Activated CD8-positive, alpha-beta memory T cell treated with anti-CD3 and anti-CD28 coated beads, Interleukin-2, amount 50 U/mL, for 1 hour (primary cell): ENCODE measurements at regions not wholly inside any gene's neighbourhood (a gene's known extent, or its start where the extent isn't known, plus 50 kb on each side); places are given as distances from the start of the nearest gene placed in this dataset.
"Not testable (repeated sequence)": the region's sequence is repeated elsewhere in the genome, so short reads cannot be mapped to it uniquely, and the experiment has no call there.

ENCODE experiments used
- DNase-seq: peaks from one replicate; pipeline ENCODE4 v3.0.0-alpha.2; 2020; ENCODE audit errors: extremely low read depth

DNA sequence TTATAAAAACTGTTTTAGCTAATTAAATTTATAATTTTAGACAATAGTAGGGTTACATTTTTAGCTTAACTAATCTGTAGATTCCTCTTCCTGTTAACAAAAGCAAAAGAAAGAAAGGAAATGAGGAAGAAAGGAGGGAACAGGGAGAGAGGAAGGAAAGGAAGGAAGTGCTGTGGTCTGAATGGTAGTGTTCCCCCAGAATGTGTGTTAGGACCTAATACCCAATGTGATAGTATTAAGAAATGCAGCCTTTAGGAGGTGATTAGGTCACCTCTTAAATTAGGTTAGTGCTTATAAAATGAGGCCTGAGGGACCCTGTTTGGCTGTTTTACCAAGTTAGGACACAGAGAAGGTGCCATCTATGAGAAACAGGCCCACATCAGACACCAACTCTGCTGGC, 136.9 kb upstream of the SAMSN1 start:
- no peak for DNase-seq

DNA sequence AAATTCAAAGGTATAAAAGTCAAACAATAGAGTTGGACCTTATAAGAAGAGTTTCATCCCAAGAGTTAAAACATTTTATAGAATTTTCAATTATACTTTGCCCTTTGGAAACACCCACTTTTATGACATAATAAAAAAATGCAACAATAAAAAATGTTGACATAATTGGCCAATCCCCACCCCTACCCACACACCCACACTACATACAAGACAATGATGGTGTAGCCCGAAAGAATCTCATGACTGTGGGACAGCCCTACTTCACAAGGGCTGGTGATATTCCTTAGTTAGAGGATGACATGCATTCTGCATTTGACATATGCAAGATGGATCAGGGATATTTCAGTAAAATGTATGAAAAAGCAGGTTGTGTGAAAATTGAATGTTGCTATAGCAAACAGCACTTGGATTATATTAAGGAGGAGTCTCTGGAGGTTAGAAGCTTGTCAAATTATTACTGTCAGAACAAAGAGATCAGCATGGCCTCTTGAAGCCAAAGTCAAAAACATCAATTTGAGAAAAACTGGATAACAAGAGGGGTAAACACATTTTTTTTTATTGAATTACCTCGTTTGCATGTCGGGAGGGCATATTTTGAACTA, 133.0 kb upstream of the SAMSN1 start:
- DNase-seq = no peak

DNA sequence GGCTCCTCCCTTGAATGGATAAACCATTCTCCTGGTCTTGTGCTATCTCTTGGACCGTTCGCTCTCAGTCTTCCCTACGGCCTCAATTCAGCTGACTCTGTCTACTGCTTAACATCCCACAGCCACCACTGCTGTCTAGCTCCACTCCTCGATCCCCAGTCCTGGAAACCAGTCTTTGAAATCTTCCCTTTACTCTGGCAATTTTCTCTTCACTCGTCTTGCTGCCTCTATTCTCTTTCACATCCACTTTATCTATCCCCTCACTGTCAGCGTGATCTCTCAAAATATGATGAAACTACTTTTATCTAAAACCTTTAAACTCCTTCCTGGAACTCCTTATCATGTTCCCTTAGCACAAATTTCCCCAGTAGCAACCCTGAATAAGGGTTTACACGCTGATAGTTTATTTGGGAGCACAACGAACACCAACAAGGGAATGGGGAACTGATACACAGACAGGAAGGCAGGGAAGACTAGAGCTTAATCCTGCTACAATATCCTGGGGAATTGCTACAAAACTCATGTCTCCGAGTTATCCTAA, 131.6 kb upstream of the SAMSN1 start:
- DNase-seq = no peak

DNA sequence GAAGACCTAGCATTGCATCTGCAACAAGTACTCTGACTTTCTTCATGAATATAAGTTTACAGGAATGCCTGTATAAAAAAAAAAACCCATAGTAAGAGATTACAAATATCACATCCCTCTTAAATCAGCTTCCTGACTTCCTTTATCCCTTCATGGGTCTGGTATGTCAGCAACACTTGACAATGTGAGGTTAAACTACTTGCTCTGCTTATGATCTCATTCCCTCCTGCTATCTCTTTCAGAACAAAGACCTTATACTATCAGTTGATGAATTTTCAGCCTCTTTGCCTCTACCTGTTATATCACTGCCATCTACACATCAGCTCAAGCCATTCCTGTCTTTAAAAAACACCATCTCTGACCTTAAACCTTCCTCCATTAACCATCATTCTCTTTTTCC, 130.9 kb upstream of the SAMSN1 start:
- no peak for DNase-seq

DNA sequence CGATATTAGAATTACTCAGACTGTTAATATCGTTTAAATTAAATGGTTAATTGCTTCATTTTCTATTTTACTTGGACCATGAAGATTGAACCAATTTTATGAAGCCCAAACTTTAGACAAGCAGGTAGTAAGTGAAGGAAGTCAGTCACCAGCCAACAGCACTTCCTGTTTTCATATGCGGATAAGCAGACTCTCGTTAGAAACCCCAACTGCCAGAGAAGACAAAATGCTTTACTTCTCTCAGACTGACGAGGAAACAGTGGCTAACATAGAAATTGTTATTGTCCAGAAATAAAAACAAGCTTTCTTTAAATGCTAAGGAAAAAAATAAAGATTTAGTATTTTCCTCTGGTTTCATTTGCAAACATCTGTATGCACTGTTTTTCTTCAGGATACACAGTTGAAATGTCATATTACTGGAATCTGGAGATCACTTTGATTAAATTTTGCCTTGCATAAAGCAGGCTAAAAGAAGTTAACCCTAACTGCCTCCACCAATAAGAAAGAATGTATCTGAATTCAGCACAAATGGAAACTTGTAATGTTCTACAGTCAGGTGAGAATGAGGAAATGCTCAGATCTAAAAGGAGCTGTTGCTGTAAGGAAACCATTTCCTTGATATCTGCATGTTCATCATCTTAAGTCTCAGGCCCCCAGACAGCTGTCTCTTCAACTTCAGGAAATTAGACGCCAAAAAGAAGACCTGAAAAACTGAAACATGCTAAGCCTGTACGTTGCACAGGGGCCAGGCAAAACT, 129.8 kb upstream of the SAMSN1 start:
- DNase-seq = no peak

DNA sequence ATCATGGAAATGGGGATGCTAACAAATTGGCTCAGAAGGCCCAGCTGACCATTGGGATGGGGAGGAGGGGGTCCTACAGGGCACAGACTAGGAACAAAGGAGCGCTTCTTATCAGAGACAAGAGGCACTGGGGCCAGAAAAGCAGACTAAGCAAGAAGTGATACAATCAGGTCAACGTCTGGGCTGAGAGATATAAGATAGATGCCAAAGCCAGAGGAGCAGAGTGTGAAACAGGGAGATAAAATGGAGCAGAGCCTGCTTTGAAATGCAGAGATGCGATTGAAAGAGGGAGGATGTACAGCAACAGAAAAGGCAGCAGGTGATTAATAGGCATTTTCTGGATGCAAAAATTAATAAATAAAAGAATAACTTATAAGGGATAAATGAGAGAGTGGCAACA, 127.5 kb upstream of the SAMSN1 start:
- DNase-seq = no peak

DNA sequence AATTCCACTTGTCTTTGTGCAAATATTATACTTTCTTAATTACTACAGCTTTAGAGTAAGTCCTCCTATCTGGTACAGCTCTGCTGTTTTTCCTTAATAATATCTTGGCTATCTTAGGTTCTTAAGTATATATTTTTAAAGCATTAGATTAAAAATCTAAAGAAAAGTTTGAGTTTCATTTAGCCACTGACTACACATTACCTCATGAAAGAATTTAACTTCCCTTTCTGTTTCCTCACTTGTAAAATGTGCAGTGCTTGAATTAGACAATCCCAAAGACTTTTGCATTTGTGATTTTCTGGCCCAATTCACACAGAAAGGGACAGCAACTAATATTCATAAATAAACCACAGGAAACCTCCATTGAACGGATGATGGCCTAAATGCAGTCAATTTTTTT, 126.4 kb upstream of the SAMSN1 start:
- DNase-seq = no peak

DNA sequence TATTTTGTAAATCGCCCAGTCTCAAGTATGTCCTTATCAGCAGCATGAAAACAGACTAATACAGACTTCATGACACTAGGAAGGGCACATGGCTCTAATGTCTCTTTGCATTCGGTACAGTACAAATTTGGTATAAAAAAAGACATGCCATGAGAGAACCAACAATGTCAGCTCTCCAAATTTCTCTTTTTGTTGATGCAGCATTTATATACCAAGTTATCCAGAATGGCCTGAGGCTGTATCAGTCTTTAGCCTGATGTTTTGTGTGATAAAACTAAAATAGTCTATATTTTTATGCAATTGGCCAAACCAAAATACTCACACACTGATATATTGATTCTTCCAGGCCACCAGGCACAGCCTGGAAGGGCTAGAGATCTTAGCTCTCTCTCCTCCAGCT, 124.3 kb upstream of the SAMSN1 start:
- DNase-seq = no peak

DNA sequence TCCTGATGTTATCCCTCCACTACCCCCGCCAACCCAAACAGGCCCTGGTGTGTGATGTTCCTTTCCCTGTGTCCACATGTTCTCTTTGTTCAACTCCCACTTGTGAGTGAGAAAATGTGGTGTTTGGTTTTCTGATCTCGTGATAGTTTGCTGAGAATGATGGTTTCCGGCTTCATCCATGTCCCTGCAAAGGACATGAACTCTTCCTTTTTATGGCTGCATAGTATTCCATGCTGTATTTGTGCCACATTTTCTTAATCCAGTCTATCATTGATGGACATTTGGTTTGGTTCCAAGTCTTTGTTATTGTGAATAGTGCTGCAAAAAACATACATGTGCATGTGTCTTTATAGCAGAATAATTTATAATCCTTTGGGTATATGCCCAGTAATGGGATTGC, 123.0 kb upstream of the SAMSN1 start:
- DNase-seq = not testable (repeated sequence)

DNA sequence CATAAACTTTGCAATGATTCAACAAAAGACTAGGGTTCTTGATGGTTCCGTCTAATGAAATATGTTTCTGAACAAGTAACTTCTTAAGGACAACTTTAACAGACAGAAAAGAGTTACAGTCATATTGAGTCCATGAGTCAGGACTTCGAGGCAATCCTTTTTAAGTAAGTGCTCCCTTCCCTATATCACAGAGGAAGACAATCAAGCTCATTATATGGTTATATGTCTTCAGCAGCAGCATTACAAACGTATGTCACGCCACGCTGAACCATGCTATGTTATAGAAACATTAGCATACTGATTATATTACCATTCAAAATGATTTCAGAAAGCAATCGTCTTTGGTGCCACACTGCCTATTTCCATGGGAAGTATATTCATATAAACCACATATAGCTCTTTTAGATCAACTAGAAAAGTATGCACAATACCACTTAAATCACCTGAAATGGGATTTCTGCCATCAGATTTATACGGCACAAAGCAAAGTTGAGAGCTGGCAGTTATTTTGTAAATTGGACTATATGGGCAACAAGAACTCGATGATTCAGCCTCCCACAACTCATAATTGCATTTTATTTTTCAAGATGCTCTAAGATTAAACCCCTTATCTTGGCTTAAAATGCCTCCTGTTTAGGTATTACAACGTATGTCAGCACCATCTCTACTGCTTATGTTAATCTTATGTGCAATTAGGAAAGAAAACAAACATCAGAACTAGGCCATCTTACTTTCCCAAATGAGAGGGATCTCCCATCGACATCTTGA, 111.3 kb upstream of the SAMSN1 start:
- no peak for DNase-seq

DNA sequence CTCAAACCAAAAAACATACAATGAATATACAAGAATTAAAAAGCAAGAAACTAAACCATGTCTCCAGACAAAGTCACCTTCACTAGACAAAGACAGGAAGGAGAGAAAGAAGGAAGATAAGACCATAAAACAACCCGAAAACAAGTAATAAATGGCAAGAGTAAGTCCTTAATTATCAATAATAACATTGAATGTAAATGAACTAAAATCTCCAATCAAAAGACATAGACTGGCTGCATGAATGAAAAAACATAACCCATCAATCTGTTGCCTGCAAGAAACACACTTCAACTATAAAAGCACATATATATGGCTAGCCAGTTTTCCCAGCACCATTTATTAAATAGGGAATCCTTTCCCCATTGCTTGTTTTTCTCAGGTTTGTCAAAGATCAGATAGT, 100.8 kb upstream of the SAMSN1 start:
- no peak for DNase-seq

DNA sequence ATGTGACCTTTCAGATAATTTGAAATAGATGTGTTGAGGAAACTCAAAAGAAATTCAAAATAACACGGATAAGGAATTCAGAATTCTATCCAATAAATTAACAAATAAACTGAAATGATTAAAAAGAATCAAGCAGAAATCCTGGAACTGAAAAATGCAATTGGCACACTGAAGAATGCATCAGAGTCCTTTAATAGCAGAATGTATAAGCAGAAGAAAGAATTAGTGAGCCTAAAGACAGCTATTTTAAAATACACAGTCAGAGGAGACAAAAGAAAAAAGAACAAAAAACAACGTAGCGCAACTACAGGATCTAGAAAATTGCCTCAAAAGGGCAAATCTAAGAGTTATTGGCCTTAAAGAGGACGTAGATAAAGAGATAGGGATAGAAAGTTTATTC, 99.6 kb upstream of the SAMSN1 start:
- DNase-seq = no peak

DNA sequence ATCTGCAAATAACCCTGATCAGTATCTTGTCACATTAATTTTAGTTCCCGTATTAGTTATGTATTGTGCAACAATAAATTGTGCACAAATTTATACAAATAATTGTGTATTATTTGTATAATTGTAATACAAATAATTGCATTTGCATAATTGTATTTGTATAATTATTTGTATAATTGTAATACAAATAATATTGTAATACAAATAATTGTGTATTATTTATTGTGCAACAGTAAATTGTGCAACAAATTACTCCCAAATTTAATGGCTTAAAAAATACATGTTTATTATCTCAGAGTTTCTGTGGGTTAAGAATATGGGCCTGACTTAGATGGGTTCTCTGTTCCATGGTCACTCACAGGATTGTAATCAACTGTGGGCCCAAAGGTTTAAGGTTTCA, 86.2 kb upstream of the SAMSN1 start:
- no peak for DNase-seq

DNA sequence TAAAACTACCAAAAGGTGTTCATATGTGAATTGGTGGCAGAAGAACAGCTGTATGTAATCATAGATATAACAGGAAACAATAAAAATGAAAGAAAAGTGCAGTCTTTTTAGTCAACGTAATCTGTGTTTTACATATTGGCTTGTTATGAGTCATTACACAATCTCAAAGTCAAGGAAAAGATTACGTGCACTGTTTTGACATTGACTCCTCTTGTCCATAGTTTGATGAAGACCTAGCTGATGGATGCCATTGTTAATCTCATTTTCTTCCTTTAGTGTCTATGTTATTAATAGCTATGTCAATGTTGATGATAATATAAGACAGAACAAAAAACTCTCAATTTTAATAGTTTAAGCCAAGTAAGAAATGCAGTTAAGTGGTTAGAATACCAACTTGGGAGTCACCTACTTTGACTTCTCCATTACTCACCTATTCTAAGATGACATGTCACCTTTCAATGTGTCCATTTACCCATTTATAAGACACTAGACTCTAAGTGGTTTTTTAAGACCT, 84.5 kb upstream of the SAMSN1 start:
- no peak for DNase-seq

DNA sequence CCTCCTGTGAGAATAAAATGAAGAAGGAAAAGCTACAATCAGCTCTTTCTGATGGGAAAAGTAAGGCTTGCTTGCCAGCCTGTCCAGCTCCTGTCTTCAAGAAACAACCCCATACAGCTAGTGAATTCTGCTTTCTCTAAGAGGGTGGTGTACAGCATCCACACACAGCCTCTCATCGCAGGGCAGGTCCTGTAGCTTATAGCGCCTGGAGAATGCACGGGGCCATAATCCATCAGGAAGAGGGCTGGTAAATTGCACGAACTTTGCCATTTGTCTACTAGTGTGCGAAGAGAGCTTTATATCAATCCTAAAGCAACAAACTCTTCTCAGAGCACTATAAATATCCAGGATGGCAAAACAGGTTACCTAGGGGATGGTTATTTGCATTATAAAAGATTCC, 83.3 kb upstream of the SAMSN1 start:
- DNase-seq = no peak

DNA sequence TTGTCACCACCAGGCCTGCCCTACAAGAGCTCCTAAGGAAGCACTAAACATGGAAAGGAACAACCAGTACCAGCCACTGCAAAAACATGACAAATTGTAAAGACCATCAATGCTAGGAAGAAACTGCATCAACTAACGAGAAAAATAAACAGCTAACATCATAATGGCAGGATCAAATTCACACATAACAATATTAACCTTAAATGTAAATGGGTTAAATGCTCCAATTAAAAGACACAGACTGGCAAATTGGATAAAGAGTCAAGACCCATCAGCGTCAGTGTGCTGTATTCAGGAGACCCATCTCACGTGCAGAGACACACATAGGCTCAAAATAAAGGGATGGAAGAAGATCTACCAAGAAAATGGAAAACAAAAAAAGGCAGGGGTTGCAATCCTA, 77.0 kb upstream of the SAMSN1 start:
- not testable (repeated sequence) for DNase-seq

DNA sequence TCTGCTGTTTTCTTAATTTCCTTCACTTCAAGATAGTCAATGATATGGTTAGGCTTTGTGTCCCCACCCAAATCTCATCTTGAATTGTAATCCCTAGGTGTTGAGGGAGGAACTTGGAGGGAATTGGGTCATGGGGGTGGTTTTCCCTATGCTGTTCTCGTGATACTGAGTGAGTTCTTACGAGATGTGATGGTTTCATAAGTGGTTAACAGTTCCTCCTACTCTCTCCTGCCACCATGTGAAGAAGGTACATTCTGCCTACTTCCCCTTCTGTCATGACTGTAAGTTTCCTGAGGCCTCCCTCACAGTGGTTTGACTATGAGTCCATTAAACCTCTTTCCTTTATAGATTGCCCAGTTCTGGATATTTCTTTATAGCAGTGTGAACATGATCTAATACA, 74.0 kb upstream of the SAMSN1 start:
- DNase-seq = no peak

DNA sequence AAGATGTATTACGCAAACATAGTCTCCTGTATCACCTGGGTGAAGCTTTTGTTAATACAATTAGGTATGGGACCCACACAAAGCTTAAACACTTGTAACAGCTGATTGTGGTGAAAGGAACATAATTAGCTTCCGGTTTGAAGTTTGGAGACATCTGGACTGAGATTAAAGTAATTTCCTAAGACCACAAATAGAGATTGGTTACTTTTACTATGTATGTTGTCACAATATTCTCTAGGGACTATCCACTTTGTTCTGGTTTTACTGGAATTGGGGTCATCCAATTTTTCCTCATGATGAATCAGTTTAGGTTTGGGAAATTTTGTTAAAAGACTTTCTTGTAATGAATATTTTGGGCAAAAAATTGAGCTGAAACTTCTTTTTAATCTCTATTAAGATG, 71.8 kb upstream of the SAMSN1 start:
- no peak for DNase-seq

DNA sequence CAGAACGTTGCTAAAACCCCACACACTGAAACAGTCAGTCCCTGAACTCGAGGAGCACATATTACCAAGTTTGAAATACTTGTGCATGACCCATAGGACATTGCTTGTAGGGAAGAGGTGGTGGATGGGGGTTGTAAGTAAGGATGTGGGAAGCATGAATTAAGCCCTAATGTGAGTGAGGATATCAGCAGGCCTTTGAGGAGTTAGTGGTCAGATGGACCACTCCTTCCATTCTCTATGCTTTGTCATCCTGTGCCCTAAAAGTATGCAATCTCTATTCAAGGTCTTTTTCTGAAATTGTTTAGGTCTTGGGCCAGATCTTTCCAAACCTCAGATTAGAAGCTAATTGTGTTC, 70.9 kb upstream of the SAMSN1 start:
- no peak for DNase-seq

DNA sequence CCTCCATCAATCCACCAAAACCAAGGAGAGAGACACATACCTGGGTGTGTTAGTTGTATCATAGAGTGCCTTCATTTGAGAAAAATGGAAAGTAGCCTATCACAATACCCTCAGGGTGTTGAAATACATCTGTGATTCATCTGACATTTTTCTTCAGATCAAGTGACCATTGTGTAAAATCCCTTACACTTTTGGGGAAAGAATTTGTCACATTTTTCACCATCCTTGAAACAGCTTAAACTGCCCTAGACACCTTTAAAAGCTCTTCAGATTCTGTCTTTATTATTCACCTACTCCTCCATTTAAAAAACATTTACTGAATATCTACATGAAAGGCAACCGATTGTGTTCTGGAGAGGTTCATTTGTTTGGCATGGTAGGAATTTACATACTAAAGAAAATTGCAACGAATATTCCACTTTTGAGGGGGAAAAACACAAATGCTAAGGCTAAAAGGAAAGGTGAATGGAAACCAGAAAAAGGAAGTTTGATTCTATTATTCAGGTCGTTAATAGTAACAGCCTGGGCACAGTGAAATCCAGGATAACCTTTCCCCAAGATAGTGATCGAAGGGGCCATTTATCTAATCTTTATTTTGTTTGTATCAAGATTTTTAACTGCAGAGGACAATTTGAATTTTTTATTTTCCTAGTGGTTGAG, 70.4 kb upstream of the SAMSN1 start:
- DNase-seq = no peak

DNA sequence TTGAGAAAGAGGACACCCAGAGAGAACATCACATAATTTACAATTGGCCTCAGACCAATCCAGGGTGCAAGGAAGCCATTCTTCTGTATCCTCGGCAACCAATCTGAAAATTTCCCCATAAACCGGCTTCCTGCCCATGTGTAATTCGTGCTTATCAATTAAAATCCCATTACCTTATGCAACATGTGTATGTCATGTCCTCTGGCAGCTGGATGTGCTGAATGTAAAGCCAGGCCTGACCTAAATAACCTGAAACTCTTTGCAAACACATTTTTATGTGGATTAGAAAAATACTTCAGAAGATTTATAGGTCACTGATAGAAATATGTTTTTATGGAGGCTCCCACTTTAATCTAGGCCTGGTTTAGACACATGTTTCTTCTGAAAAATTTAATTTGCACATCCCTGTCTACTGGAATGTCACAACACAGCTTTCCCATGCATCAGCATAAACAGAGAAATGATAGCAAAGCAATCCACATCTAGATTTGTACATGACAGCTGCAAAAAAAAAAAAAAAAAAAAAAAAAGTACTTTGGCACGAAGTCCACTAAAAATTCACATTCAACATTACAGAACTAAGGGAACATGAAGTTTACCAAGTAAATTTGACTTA, 69.4 kb upstream of the SAMSN1 start:
- DNase-seq = no peak

DNA sequence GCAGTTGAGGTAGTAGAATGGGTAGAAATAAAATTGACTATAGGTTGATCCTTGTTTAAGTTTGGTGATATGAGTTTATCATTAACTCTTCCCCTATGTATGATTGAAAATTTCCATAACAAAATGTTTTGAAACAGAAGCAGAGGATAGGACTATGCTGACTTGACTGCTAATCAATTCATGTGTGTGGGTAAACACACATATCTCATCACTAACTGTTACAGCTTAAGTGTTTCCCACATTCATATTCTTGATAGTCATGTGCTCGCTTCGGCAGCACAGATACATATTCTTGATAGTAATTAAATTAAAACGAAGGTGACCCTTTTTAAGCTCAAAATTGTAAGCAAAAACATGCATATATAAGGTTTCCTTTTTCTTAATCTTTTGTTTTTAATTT, 68.2 kb upstream of the SAMSN1 start:
- no peak for DNase-seq
